WTC11 (cell line): ENCODE measurements at regions not wholly inside any gene's neighbourhood (a gene's known extent, or its start where the extent isn't known, plus 50 kb on each side); places are given as distances from the start of the nearest gene placed in this dataset.

Experiments used
- ATAC-seq: fragments of 200-7000 bp; cut with Tn5 transposase; 2 replicates; pipeline ENCODE4 v1.10.0; 2021; ENCODE audit warnings: mild to moderate bottlenecking, moderate library complexity
- CTCF ChIA-PET: fragments of 300-600 bp; sonication (Branson Sonifier 250); formaldehyde crosslinking; loops from one replicate; lab custom pipeline; 2021; ENCODE audit warnings: antibody characterized with exemption; lab: Charles Lee
- POLR2A ChIA-PET: fragments of 350-600 bp; sonication (Branson Sonifier 250); formaldehyde crosslinking; loops from one replicate; lab custom pipeline; 2021; ENCODE audit warnings: antibody characterized with exemption; lab: Charles Lee
- DNase-seq: peaks from one replicate; pipeline ENCODE4 v3.0.0; 2021; ENCODE audit warnings: low spot score
- H3K27ac Mint-ChIP-seq: 2 replicates; pipeline ENCODE4 v1.8.0; 2021; ENCODE audit warnings: mixed read lengths
- H3K27me3 Mint-ChIP-seq: 2 replicates; pipeline ENCODE4 v1.8.0; 2021; ENCODE audit warnings: low read depth, mild to moderate bottlenecking, moderate library complexity, mixed read lengths
- H3K36me3 Mint-ChIP-seq: 2 replicates; pipeline ENCODE4 v1.8.0; 2021; ENCODE audit warnings: mixed read lengths
- H3K4me1 Mint-ChIP-seq: 2 replicates; pipeline ENCODE4 v1.8.0; 2022; ENCODE audit warnings: mixed read lengths
- H3K4me3 Mint-ChIP-seq: 2 replicates; pipeline ENCODE4 v1.8.0; 2021; ENCODE audit warnings: mild to moderate bottlenecking, moderate library complexity, mixed read lengths
- H3K9me3 Mint-ChIP-seq: 2 replicates; pipeline ENCODE4 v1.8.0; 2021; ENCODE audit warnings: mixed read lengths
- ATF3 ChIP-seq: sonication (generic); formaldehyde crosslinking; conservative IDR thresholded peaks from 2 replicates; pipeline ENCODE4 v1.8.1; 2022; ENCODE audit warnings: mild to moderate bottlenecking, missing genetic modification reagents
- E2F4 ChIP-seq: sonication (generic); formaldehyde crosslinking; IDR thresholded peaks from 2 replicates; pipeline ENCODE4 v1.8.1; 2022; ENCODE audit warnings: low read depth, mild to moderate bottlenecking, moderate library complexity, missing genetic modification reagents, borderline replicate concordance
- E2F5 ChIP-seq: sonication (generic); formaldehyde crosslinking; IDR thresholded peaks from 2 replicates; pipeline ENCODE4 v1.8.1; 2022; ENCODE audit warnings: mild to moderate bottlenecking, moderate library complexity, missing genetic modification reagents
- FOXP4 ChIP-seq: sonication (generic); formaldehyde crosslinking; IDR thresholded peaks from 2 replicates; pipeline ENCODE4 v1.8.0; 2022; ENCODE audit warnings: mild to moderate bottlenecking, missing genetic modification reagents
- GABPB1 ChIP-seq: sonication (generic); formaldehyde crosslinking; IDR thresholded peaks from 2 replicates; pipeline ENCODE4 v1.8.1; 2023; ENCODE audit warnings: mild to moderate bottlenecking, missing genetic modification reagents
- KAT7 ChIP-seq: sonication (generic); formaldehyde crosslinking; IDR thresholded peaks from 2 replicates; pipeline ENCODE4 v1.8.1; 2023; ENCODE audit warnings: missing genetic modification reagents, mild to moderate bottlenecking, borderline replicate concordance
- MYBL2 ChIP-seq: sonication (generic); formaldehyde crosslinking; IDR thresholded peaks from 2 replicates; pipeline ENCODE4 v1.8.1; 2023; ENCODE audit warnings: mild to moderate bottlenecking, moderate library complexity, missing genetic modification reagents
- NR1H2 ChIP-seq: sonication (generic); formaldehyde crosslinking; IDR thresholded peaks from 2 replicates; pipeline ENCODE4 v1.9.0; 2021; ENCODE audit warnings: mild to moderate bottlenecking, moderate library complexity, missing genetic modification reagents
- PREB ChIP-seq: sonication (generic); formaldehyde crosslinking; IDR thresholded peaks from 2 replicates; pipeline ENCODE4 v1.8.1; 2022; ENCODE audit warnings: mild to moderate bottlenecking, missing genetic modification reagents, moderate library complexity, borderline replicate concordance
- SP1 ChIP-seq: sonication (generic); formaldehyde crosslinking; conservative IDR thresholded peaks from 2 replicates; pipeline ENCODE4 v1.8.1; 2022; ENCODE audit warnings: missing genetic modification reagents
- TEAD1 ChIP-seq: sonication (generic); formaldehyde crosslinking; IDR thresholded peaks from 2 replicates; pipeline ENCODE4 v1.8.0; 2022; ENCODE audit warnings: mild to moderate bottlenecking, missing genetic modification reagents
- TEAD4 ChIP-seq: sonication (generic); formaldehyde crosslinking; IDR thresholded peaks from 2 replicates; pipeline ENCODE4 v1.8.0; 2022; ENCODE audit warnings: mild to moderate bottlenecking, missing genetic modification reagents
- ZBTB21 ChIP-seq: sonication (generic); formaldehyde crosslinking; IDR thresholded peaks from 2 replicates; pipeline ENCODE4 v1.8.1; 2023; ENCODE audit warnings: mild to moderate bottlenecking, missing genetic modification reagents, borderline replicate concordance
- ZNF232 ChIP-seq: sonication (generic); formaldehyde crosslinking; IDR thresholded peaks from 2 replicates; pipeline ENCODE4 v1.8.0; 2022; ENCODE audit warnings: mild to moderate bottlenecking, missing genetic modification reagents
- ZNF425 ChIP-seq: fragments of 250-450 bp; sonication (Bioruptor Pico); conservative IDR thresholded peaks from 2 replicates; pipeline ENCODE4 v1.9.0; 2021; ENCODE audit warnings: mild to moderate bottlenecking
- ZNF532 ChIP-seq: fragments of 250-450 bp; sonication (Bioruptor Pico); IDR thresholded peaks from 2 replicates; pipeline ENCODE4 v1.9.0; 2021; ENCODE audit warnings: mild to moderate bottlenecking, borderline replicate concordance

GRCh38 chr1:36714301-36714700 is 231.6 kb upstream of the CSF3R start:
- Mint-ChIP-seq H3K4me1 (peaks cover 21% of the 10 kb centered on the region), H3K4me3 (no peak overlapping the region), H3K36me3 (no peaks in the 10 kb centered on the region), H3K27me3 (peaks cover 6% of the 10 kb centered on the region; the same call in 1 of the 2 replicates), H3K27ac (no peak overlapping the region), H3K9me3 (no peaks in the 10 kb centered on the region)
- ChIA-PET CTCF (no interaction called here), POLR2A (no interaction called here)
- ATAC-seq = no peak
- TF ChIP-seq TEAD4 (CRISPR knock-in tag) (no peak), ZBTB21 (CRISPR knock-in tag) (no peak), ZNF425 (CRISPR knock-in tag) (no peak), FOXP4 (no peak), TEAD1 (no peak), E2F4 (CRISPR knock-in tag) (no peak), PREB (CRISPR knock-in tag) (no peak), GABPB1 (CRISPR knock-in tag) (no peak), E2F5 (CRISPR knock-in tag) (no peak), MYBL2 (CRISPR knock-in tag) (no peak), KAT7 (CRISPR knock-in tag) (no peak), ATF3 (no peak), ZNF232 (CRISPR knock-in tag) (no peak), SP1 (no peak), ZNF532 (no peak), NR1H2 (no peak)
- no peak for DNase-seq
